ENCODE measurements at regions not wholly inside any gene's neighbourhood (a gene's known extent, or its start where the extent isn't known, plus 50 kb on each side); places are given as distances from the start of the nearest gene placed in this dataset.

- TF ChIP-seq ZFP41 (tag by site-specific recombination; IDR thresholded peaks at IDR 0.05; ENCODE audit: borderline replicate concordance) (no peak), ZNF157 (tag by site-specific recombination; IDR thresholded peaks at IDR 0.05) (no peak), ZSCAN23 (tag by site-specific recombination; IDR thresholded peaks at IDR 0.05) (no peak), ZNF280C (tag by site-specific recombination; IDR thresholded peaks at IDR 0.05) (no peak)
Observed at GRCh38 chr2:78281164-78281563, 744.3 kb upstream of the REG3G start (continued).

GRCh38 chr2:78290581-78291214 lies 734.8 kb upstream of the REG3G start:
- H3K4me3 ChIP-seq (ENCODE audit: low read depth, low read length), result no peak overlapping the region
- H3K9me3 ChIP-seq (ENCODE audit: control insufficient read depth, insufficient read depth, low read depth, low read length), result no peaks in the 10 kb centered on the region
- no peaks in the 10 kb centered on the region for H3K4me1 ChIP-seq (ENCODE audit: control insufficient read depth, insufficient read depth, low read length)
- CTCF ChIA-PET, result no interaction called here
- TF ChIP-seq PATZ1 (tag by site-specific recombination; IDR thresholded peaks at IDR 0.05) (no peak), KLF8 (tag by site-specific recombination; IDR thresholded peaks at IDR 0.05) (no peak)
- no peak overlapping the region for H3K27ac ChIP-seq (ENCODE audit: extremely low read depth, low read depth, low read length)
- POLR2A ChIA-PET, result no interaction called here
- no peaks in the 10 kb centered on the region for H3K36me3 ChIP-seq (ENCODE audit: control insufficient read depth in 2 of 2, insufficient read depth in 1 of 2, low read length in 2 of 2)

- POLR2A ChIA-PET, result no interaction called here
Observed at GRCh38 chr2:78293768-78294167, 731.7 kb upstream of the REG3G start.

GRCh38 chr2:78301166-78301789 lies 724.2 kb upstream of the REG3G start:
- ChIA-PET CTCF (no interaction called here), POLR2A (interaction anchor here (0.6 kb wide), 1 partner anchor 211 kb away, joined by 3 read pairs; no protein-coding TSS in a partner anchor)
- Histone ChIP-seq H3K27ac (ENCODE audit: extremely low read depth, low read depth, low read length) (no peak overlapping the region), H3K4me1 (ENCODE audit: control insufficient read depth, insufficient read depth, low read length) (no peaks in the 10 kb centered on the region), H3K9me3 (ENCODE audit: control insufficient read depth, insufficient read depth, low read depth, low read length) (no peaks in the 10 kb centered on the region), H3K36me3 (ENCODE audit: control insufficient read depth in 2 of 2, insufficient read depth in 1 of 2, low read length in 2 of 2) (no peaks in the 10 kb centered on the region), H3K4me3 (ENCODE audit: low read depth, low read length) (no peak overlapping the region)
- TF ChIP-seq ZNF785 (tag by site-specific recombination; IDR thresholded peaks at IDR 0.05), result no peak
- TF ChIP-seq ZNF514 (tag by site-specific recombination; IDR thresholded peaks at IDR 0.05), result no peak
- TF ChIP-seq ZNF701 (tag by site-specific recombination; IDR thresholded peaks at IDR 0.05), result no peak
- no peak for TF ChIP-seq ZNF24 (tag by site-specific recombination; IDR thresholded peaks at IDR 0.05)
- TF ChIP-seq ZNF660 (tag by site-specific recombination; IDR thresholded peaks at IDR 0.05), result no peak
- no peak for TF ChIP-seq KLF7 (tag by site-specific recombination; IDR thresholded peaks at IDR 0.05; ENCODE audit: borderline replicate concordance)
- TF ChIP-seq ZBTB6 (tag by site-specific recombination; IDR thresholded peaks at IDR 0.05), result no peak
- TF ChIP-seq ZNF571 (tag by site-specific recombination; IDR thresholded peaks at IDR 0.05), result no peak

More at GRCh38 chr2:78293768-78294167, 731.7 kb upstream of the REG3G start:
- Histone ChIP-seq H3K36me3 (ENCODE audit: control insufficient read depth in 2 of 2, insufficient read depth in 1 of 2, low read length in 2 of 2) (no peaks in the 10 kb centered on the region), H3K4me1 (ENCODE audit: control insufficient read depth, insufficient read depth, low read length) (no peaks in the 10 kb centered on the region), H3K27ac (ENCODE audit: extremely low read depth, low read depth, low read length) (no peak overlapping the region), H3K9me3 (ENCODE audit: control insufficient read depth, insufficient read depth, low read depth, low read length) (no peaks in the 10 kb centered on the region), H3K4me3 (ENCODE audit: low read depth, low read length) (no peak overlapping the region)
- CTCF ChIA-PET, result interaction anchor here (0.6 kb wide), 1 partner anchor 124 kb away, joined by 4 read pairs; no protein-coding TSS in a partner anchor
- TF ChIP-seq ZNF311 (tag by site-specific recombination; IDR thresholded peaks at IDR 0.05; ENCODE audit: borderline replicate concordance) (no peak), ZNF664 (tag by site-specific recombination; IDR thresholded peaks at IDR 0.05) (no peak), ZNF830 (tag by site-specific recombination; IDR thresholded peaks at IDR 0.05; ENCODE audit: low read depth) (no peak), ZFP41 (tag by site-specific recombination; IDR thresholded peaks at IDR 0.05; ENCODE audit: borderline replicate concordance) (no peak), ZNF423 (tag by site-specific recombination; IDR thresholded peaks at IDR 0.05) (no peak), ZNF529 (tag by site-specific recombination; IDR thresholded peaks at IDR 0.05; ENCODE audit: insufficient replicate concordance) (no peak), OSR2 (tag by site-specific recombination; IDR thresholded peaks at IDR 0.05) (no peak), ZBTB48 (tag by site-specific recombination; IDR thresholded peaks at IDR 0.05) (no peak), ZNF48 (tag by site-specific recombination; IDR thresholded peaks at IDR 0.05) (no peak), ZNF133 (tag by site-specific recombination; IDR thresholded peaks at IDR 0.05) (no peak), ZNF514 (tag by site-specific recombination; IDR thresholded peaks at IDR 0.05) (no peak), ZNF239 (tag by site-specific recombination; IDR thresholded peaks at IDR 0.05) (no peak), ZNF677 (tag by site-specific recombination; IDR thresholded peaks at IDR 0.05) (no peak), ZNF707 (tag by site-specific recombination; IDR thresholded peaks at IDR 0.05) (no peak)

All from HEK293 (cell line).